HepG2 (cell line): ENCODE measurements at regions not wholly inside any gene's neighbourhood (a gene's known extent, or its start where the extent isn't known, plus 50 kb on each side); places are given as distances from the start of the nearest gene placed in this dataset.

Experiments
- ATAC-seq: fragments of 200-7000 bp; cut with Tn5 transposase; 3 replicates; pipeline ENCODE4 v1.9.1; 2020; ENCODE audit warnings: mild to moderate bottlenecking, moderate library complexity
- BruUV-seq: library from RNA; stranded (reverse); fragments of 400-500 nt; replicated peaks from 2 replicates; lab custom pipeline; 2021; lab: Mats Ljungman, UMichigan
- CTCF ChIA-PET: fragments of 300-600 bp; formaldehyde crosslinking; extraction: SDS; loops from one replicate; lab custom pipeline; 2021; ENCODE audit warnings: low total read pairs, inconsistent platforms, low intra/inter-chr PET ratio; lab: Yijun Ruan, JAX
- POLR2A ChIA-PET: fragments of 350-600 bp; sonication (Branson Sonifier 250); formaldehyde crosslinking; loops from one replicate; lab custom pipeline; 2020; ENCODE audit warnings: antibody characterized with exemption, inconsistent platforms; lab: Yijun Ruan, JAX
- DNase-seq: peaks from one replicate; pipeline ENCODE4 v3.0.0-alpha.2; 2015; ENCODE audit warnings: low spot score
- FAIRE-seq: peaks from 3 replicates; lab custom pipeline; 2011; peaks lifted over from hg19 to GRCh38; lab: Jason Lieb, UNC
- H2AFZ ChIP-seq: one replicate; pipeline ENCODE4 v1.6.1; 2011; ENCODE audit warnings: low read length, inconsistent platforms
- H3K27ac ChIP-seq: fragments of 300-600 bp; 3 replicates; pipeline ENCODE4 v1.8.0; 2011; ENCODE audit warnings: mixed run types, mild to moderate bottlenecking, mixed read lengths, low read length, inconsistent platforms; ENCODE audit not compliant: insufficient read depth; ENCODE audit errors: extremely low read length
- H3K27me3 ChIP-seq, 2 experiments: fragments of 200-600 bp in 1 of 2; 2 replicates in 1 of 2; 3 replicates in 1 of 2; pipeline versions ENCODE4 v1.6.0 to v1.8.0; 2011; ENCODE audit warnings: low read length in 2 of 2, mild to moderate bottlenecking in 2 of 2, moderate library complexity in 2 of 2, inconsistent platforms in 1 of 2; ENCODE audit not compliant: insufficient read depth in 2 of 2, control insufficient read depth in 1 of 2
- H3K36me3 ChIP-seq, 2 experiments: fragments of 200-600 bp in 1 of 2; replicated peaks in 1 of 2; 2 replicates in 1 of 2; 3 replicates in 1 of 2; pipeline versions ENCODE4 v1.5.1 to v1.8.0; 2011; ENCODE audit warnings: low read length in 2 of 2, inconsistent platforms in 1 of 2; ENCODE audit not compliant: insufficient read depth in 2 of 2, control insufficient read depth in 1 of 2
- H3K4me1 ChIP-seq: 2 replicates; pipeline ENCODE4 v1.5.1; 2012; ENCODE audit warnings: low read length, inconsistent platforms; ENCODE audit not compliant: insufficient read depth
- H3K4me2 ChIP-seq: 2 replicates; pipeline ENCODE4 v1.6.0; 2011; ENCODE audit warnings: low read depth, low read length, inconsistent platforms
- H3K4me3 ChIP-seq, 3 experiments: fragments of 200-600 bp in 1 of 3; sonication (generic), shearing (Covaris generic) in 1 of 3; replicated peaks in 1 of 3; 2 replicates each; pipeline ENCODE4 v1.5.1; 2011 to 2016; ENCODE audit warnings: low read length in 3 of 3, inconsistent platforms in 2 of 3, low read depth in 2 of 3, mild to moderate bottlenecking in 2 of 3, control low read depth in 1 of 3, mixed read lengths in 1 of 3; ENCODE audit not compliant: insufficient read depth in 1 of 3
- H3K79me2 ChIP-seq: one replicate; pipeline ENCODE4 v1.6.1; 2011; ENCODE audit warnings: low read length, inconsistent platforms; ENCODE audit not compliant: insufficient read depth
- H3K9ac ChIP-seq: 2 replicates; pipeline ENCODE4 v1.6.0; 2011; ENCODE audit warnings: mild to moderate bottlenecking, low read depth, low read length, inconsistent platforms; ENCODE audit not compliant: insufficient read depth
- H3K9me3 ChIP-seq: 2 replicates; pipeline ENCODE4 v1.5.1; 2012; ENCODE audit warnings: mild to moderate bottlenecking, low read length
- H4K20me1 ChIP-seq: 2 replicates; pipeline ENCODE4 v1.6.0; 2011; ENCODE audit warnings: inconsistent platforms, mild to moderate bottlenecking, low read length, moderate library complexity; ENCODE audit not compliant: insufficient read depth
- ARID2 ChIP-seq: sonication (generic); formaldehyde crosslinking; IDR thresholded peaks from 2 replicates; pipeline ENCODE4 v1.8.1; 2022; ENCODE audit warnings: mild to moderate bottlenecking, missing genetic modification reagents, borderline replicate concordance
- ESRRA ChIP-seq: sonication (generic); formaldehyde crosslinking; IDR thresholded peaks from 2 replicates; pipeline ENCODE4 v1.5.1; 2020; ENCODE audit warnings: mild to moderate bottlenecking, low read depth, missing genetic modification reagents
- EZH2 ChIP-seq: conservative IDR thresholded peaks from 2 replicates; pipeline ENCODE4 v1.6.1; 2012; ENCODE audit warnings: mild to moderate bottlenecking, low read depth, low read length, moderate library complexity
- NCOA1 ChIP-seq: sonication (generic); formaldehyde crosslinking; IDR thresholded peaks from 2 replicates; pipeline ENCODE4 v1.9.0; 2021; ENCODE audit warnings: missing genetic modification reagents
- PAWR ChIP-seq: sonication (generic); formaldehyde crosslinking; IDR thresholded peaks from 2 replicates; pipeline ENCODE4 v1.4.0; 2020; ENCODE audit warnings: missing genetic modification reagents, mild to moderate bottlenecking, borderline replicate concordance
- REXO4 ChIP-seq: sonication (generic); formaldehyde crosslinking; IDR thresholded peaks from 2 replicates; pipeline ENCODE4 v1.8.0; 2022; ENCODE audit warnings: missing genetic modification reagents, mild to moderate bottlenecking, borderline replicate concordance
- ZNF317 ChIP-seq: sonication (generic); formaldehyde crosslinking; IDR thresholded peaks from 2 replicates; pipeline ENCODE4 v1.5.0; 2020; ENCODE audit warnings: mild to moderate bottlenecking, missing genetic modification reagents
- ZNF451 ChIP-seq: sonication (generic); formaldehyde crosslinking; IDR thresholded peaks from 2 replicates; pipeline ENCODE4 v1.5.0; 2020; ENCODE audit warnings: mild to moderate bottlenecking, missing genetic modification reagents
- WGBS: methylation state at CpG from one replicate; pipeline ENCODE4 v1.1.6; 2017; ENCODE audit warnings: low lambda C conversion rate; 5-methylcytosine and 5-hydroxymethylcytosine counted together
- in situ Hi-C: cut with HindIII; loops from 2 replicates; pipeline ENCODE4 v1.10.0; 2017; ENCODE audit warnings: low pct_unique_long_range_greater_than_20kb; ENCODE audit not compliant: extremely low pct_ligation_motif_present
- intact Hi-C: fragments of 100-400 bp; cut with micrococcal nuclease; formaldehyde crosslinking; loops from one replicate; pipeline ENCODE4 v1.10.0; 2022; ENCODE audit not compliant: unreplicated experiment
- TF ChIP-seq, protein P1 (sequence below): sonication (generic); formaldehyde crosslinking; IDR thresholded peaks from 2 replicates; pipeline ENCODE4 v1.4.0; 2020; ENCODE audit warnings: missing genetic modification reagents

DNA sequence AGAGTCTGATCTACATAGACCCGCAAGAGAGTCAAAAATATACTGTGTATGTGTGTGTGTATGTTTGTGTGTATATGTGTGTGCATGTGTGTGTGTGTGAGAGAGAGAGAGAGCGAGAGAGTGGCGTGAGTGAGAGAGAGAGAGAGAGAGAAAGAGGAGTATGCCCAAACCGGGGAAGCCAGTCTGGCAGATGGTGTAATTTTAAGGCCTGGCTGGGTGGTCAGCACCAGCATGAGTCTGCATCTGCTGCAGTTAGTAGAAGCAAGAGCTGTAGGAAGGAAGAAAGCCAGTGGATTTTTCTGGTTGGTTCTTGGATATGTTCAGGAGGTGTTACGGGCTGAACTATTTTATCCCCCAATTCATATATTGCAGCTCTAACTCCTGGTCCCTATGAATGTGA, 75.2 kb downstream of the ACTBL2 start:
- H4K20me1 ChIP-seq, result no peaks in the 10 kb centered on the region
- H3K36me3 ChIP-seq, result no peaks in the 10 kb centered on the region
- no TSS peak for BruUV-seq
- H3K4me3 ChIP-seq, result no peak overlapping the region
- TF ChIP-seq REXO4 (CRISPR knock-in tag) (no peak), ESRRA (CRISPR knock-in tag) (no peak), ARID2 (CRISPR knock-in tag) (no peak)
- H3K27ac ChIP-seq, result no peak overlapping the region
- H3K27me3 ChIP-seq, result no peaks in the 10 kb centered on the region
- 19% methylated on average over 5 of the region's 5 CpGs for WGBS
- in situ Hi-C loops (no loop called here), intact Hi-C loops (no loop called here)
- H2AFZ ChIP-seq, result no peak overlapping the region
- no peak overlapping the region for H3K4me2 ChIP-seq
- H3K9ac ChIP-seq, result no peak overlapping the region
- DNase-seq, result no peak
- POLR2A ChIA-PET, result no interaction called here
- H3K4me1 ChIP-seq, result no peaks in the 10 kb centered on the region
- no peaks in the 10 kb centered on the region for H3K79me2 ChIP-seq
- no peak for FAIRE-seq
- CTCF ChIA-PET, result no interaction called here
- no peaks in the 10 kb centered on the region for H3K9me3 ChIP-seq
- no peak for ATAC-seq

DNA sequence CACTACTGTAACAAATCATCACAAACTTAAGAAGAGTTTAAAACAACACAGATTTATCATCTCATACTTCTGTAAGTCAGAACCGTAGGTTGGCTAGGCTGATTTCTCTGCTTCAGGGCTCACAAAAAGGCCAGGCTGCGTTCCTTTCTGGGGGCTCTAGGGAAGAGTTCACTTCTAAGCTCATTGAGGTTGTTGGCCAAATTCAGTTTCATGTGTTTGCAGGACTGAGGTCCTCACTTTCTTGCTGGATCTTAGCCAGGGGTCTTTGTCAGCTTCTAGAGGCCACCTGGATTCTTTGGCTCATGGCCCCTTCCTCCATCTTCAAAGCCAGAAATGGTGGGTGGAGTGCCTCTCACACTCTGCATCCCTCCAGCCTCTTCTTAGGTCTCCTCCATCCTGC, 76.0 kb downstream of the ACTBL2 start:
- no peak overlapping the region for H3K27ac ChIP-seq
- H4K20me1 ChIP-seq, result no peaks in the 10 kb centered on the region
- no peaks in the 10 kb centered on the region for H3K27me3 ChIP-seq
- WGBS, result 8% methylated on average over 2 of the region's 2 CpGs
- no peak overlapping the region for H3K4me3 ChIP-seq
- FAIRE-seq (no peak), DNase-seq (no peak), ATAC-seq (no peak)
- ChIA-PET POLR2A (no interaction called here), CTCF (no interaction called here)
- H3K79me2 ChIP-seq, result no peaks in the 10 kb centered on the region
- BruUV-seq, result no TSS peak
- intact Hi-C loops (no loop called here), in situ Hi-C loops (no loop called here)
- no peak overlapping the region for H3K9ac ChIP-seq
- H3K9me3 ChIP-seq, result no peaks in the 10 kb centered on the region
- H2AFZ ChIP-seq, result no peak overlapping the region
- H3K4me2 ChIP-seq, result no peak overlapping the region
- H3K4me1 ChIP-seq, result no peaks in the 10 kb centered on the region
- no peaks in the 10 kb centered on the region for H3K36me3 ChIP-seq
- TF ChIP-seq, protein P1, sequence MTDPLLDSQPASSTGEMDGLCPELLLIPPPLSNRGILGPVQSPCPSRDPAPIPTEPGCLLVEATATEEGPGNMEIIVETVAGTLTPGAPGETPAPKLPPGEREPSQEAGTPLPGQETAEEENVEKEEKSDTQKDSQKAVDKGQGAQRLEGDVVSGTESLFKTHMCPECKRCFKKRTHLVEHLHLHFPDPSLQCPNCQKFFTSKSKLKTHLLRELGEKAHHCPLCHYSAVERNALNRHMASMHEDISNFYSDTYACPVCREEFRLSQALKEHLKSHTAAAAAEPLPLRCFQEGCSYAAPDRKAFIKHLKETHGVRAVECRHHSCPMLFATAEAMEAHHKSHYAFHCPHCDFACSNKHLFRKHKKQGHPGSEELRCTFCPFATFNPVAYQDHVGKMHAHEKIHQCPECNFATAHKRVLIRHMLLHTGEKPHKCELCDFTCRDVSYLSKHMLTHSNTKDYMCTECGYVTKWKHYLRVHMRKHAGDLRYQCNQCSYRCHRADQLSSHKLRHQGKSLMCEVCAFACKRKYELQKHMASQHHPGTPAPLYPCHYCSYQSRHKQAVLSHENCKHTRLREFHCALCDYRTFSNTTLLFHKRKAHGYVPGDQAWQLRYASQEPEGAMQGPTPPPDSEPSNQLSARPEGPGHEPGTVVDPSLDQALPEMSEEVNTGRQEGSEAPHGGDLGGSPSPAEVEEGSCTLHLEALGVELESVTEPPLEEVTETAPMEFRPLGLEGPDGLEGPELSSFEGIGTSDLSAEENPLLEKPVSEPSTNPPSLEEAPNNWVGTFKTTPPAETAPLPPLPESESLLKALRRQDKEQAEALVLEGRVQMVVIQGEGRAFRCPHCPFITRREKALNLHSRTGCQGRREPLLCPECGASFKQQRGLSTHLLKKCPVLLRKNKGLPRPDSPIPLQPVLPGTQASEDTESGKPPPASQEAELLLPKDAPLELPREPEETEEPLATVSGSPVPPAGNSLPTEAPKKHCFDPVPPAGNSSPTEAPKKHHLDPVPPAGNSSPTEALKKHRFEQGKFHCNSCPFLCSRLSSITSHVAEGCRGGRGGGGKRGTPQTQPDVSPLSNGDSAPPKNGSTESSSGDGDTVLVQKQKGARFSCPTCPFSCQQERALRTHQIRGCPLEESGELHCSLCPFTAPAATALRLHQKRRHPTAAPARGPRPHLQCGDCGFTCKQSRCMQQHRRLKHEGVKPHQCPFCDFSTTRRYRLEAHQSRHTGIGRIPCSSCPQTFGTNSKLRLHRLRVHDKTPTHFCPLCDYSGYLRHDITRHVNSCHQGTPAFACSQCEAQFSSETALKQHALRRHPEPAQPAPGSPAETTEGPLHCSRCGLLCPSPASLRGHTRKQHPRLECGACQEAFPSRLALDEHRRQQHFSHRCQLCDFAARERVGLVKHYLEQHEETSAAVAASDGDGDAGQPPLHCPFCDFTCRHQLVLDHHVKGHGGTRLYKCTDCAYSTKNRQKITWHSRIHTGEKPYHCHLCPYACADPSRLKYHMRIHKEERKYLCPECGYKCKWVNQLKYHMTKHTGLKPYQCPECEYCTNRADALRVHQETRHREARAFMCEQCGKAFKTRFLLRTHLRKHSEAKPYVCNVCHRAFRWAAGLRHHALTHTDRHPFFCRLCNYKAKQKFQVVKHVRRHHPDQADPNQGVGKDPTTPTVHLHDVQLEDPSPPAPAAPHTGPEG (CRISPR knock-in tag), result no peak
- TF ChIP-seq EZH2 (no peak), ZNF317 (CRISPR knock-in tag) (no peak), ZNF451 (no peak), PAWR (CRISPR knock-in tag) (no peak), NCOA1 (CRISPR knock-in tag) (no peak)
